PC-9 (cell line): ENCODE measurements at regions not wholly inside any gene's neighbourhood (a gene's known extent, or its start where the extent isn't known, plus 50 kb on each side); places are given as distances from the start of the nearest gene placed in this dataset.

ENCODE experiments used
- BruUV-seq: library from RNA; stranded (reverse); fragments of 400-500 nt; replicated peaks from 2 replicates; lab custom pipeline; 2021; lab: Mats Ljungman, UMichigan
- CTCF ChIA-PET: fragments of 300-600 bp; sonication (Branson Sonifier 250); formaldehyde crosslinking; loops from one replicate; lab custom pipeline; 2022; ENCODE audit warnings: antibody characterized with exemption; lab: Charles Lee
- POLR2A ChIA-PET: fragments of 300-600 bp; sonication (Branson Sonifier 250); formaldehyde crosslinking; loops from one replicate; lab custom pipeline; 2022; ENCODE audit warnings: antibody characterized with exemption; ENCODE audit not compliant: unreplicated experiment; lab: Charles Lee
- DNase-seq, 2 experiments: peaks; one replicate each; pipeline versions ENCODE4 v3.0.0 to v3.0.0-alpha.2; 2015 to 2022; ENCODE audit warnings: mixed read lengths in 1 of 2
- H2AFZ ChIP-seq: fragments of 200-600 bp; sonication (generic); 2 replicates; pipeline ENCODE4 v1.8.1; 2017; ENCODE audit warnings: antibody characterized with exemption
- H3F3A ChIP-seq: fragments of 200-600 bp; sonication (generic); 2 replicates; pipeline ENCODE4 v1.8.1; 2017; ENCODE audit warnings: antibody characterized with exemption, mild to moderate bottlenecking, low read depth; ENCODE audit not compliant: insufficient read depth
- H3K27ac ChIP-seq: fragments of 200-600 bp; sonication (generic); 2 replicates; pipeline ENCODE4 v1.6.1; 2016; ENCODE audit warnings: mixed run types
- H3K27me3 ChIP-seq: fragments of 200-600 bp; sonication (generic); 2 replicates; pipeline ENCODE4 v1.6.1; 2016; ENCODE audit warnings: low read depth, mixed run types; ENCODE audit not compliant: insufficient read depth
- H3K36me3 ChIP-seq: fragments of 200-600 bp; sonication (generic); 2 replicates; pipeline ENCODE4 v1.6.1; 2016; ENCODE audit warnings: low read depth, mixed run types
- H3K4me1 ChIP-seq: fragments of 200-600 bp; sonication (generic); replicated peaks from 2 replicates; pipeline ENCODE4 v1.6.1; 2016; ENCODE audit warnings: mixed run types; ENCODE audit not compliant: insufficient read depth
- H3K4me2 ChIP-seq: fragments of 200-600 bp; sonication (generic); 2 replicates; pipeline ENCODE4 v1.6.1; 2017; ENCODE audit warnings: mixed run types
- H3K4me3 ChIP-seq: fragments of 200-600 bp; sonication (generic); 2 replicates; pipeline ENCODE4 v1.6.1; 2016; ENCODE audit warnings: mixed run types
- H3K79me2 ChIP-seq: fragments of 200-600 bp; sonication (generic); 2 replicates; pipeline ENCODE4 v1.6.1; 2017; ENCODE audit warnings: low read depth, mixed run types
- H3K9me2 ChIP-seq: fragments of 200-600 bp; sonication (generic); 2 replicates; pipeline ENCODE4 v1.8.1; 2017; ENCODE audit warnings: mild to moderate bottlenecking; ENCODE audit not compliant: insufficient read depth
- H3K9me3 ChIP-seq: fragments of 200-600 bp; sonication (generic); 2 replicates; pipeline ENCODE4 v1.8.1; 2016; ENCODE audit warnings: low read depth; ENCODE audit not compliant: insufficient read depth
- H4K20me1 ChIP-seq: fragments of 200-600 bp; sonication (generic); 2 replicates; pipeline ENCODE4 v1.8.1; 2017; ENCODE audit not compliant: insufficient read depth
- CTCF ChIP-seq: fragments of 200-600 bp; sonication (generic); conservative IDR thresholded peaks from 2 replicates; pipeline ENCODE4 v1.6.1; 2017; ENCODE audit warnings: mixed run types, antibody characterized with exemption, mild to moderate bottlenecking, moderate library complexity
- EZH2 ChIP-seq: fragments of 200-600 bp; sonication (generic); IDR thresholded peaks from 2 replicates; pipeline ENCODE4 v1.8.0; 2017; ENCODE audit warnings: antibody characterized with exemption, low read depth
- intact Hi-C: fragments of 100-400 bp; cut with micrococcal nuclease; formaldehyde crosslinking; loops from one replicate; pipeline ENCODE4 v1.10.0; 2022; ENCODE audit not compliant: unreplicated experiment

GRCh38 chr5:148927307-148927946 lies 101.0 kb downstream of the ADRB2 start:
- CTCF ChIA-PET: no interaction called here
- TF ChIP-seq EZH2 (no peak), CTCF (no peak)

GRCh38 chr5:148928141-148928540 lies 101.7 kb downstream of the ADRB2 start:
- H3K9me2 ChIP-seq: no peaks in the 10 kb centered on the region
- no peaks in the 10 kb centered on the region for H3K27me3 ChIP-seq
- intact Hi-C loops: no loop called here
- H3K4me1 ChIP-seq: peaks cover 24% of the 10 kb centered on the region
- no TSS peak for BruUV-seq
- H3K79me2 ChIP-seq: no peaks in the 10 kb centered on the region
- no peak for TF ChIP-seq CTCF
- TF ChIP-seq EZH2: no peak
- H3K36me3 ChIP-seq: peaks cover 4% of the 10 kb centered on the region; the same call in 1 of the 2 replicates
- H2AFZ ChIP-seq: no peak overlapping the region
- no peak overlapping the region for H3K4me2 ChIP-seq
- ChIA-PET CTCF (no interaction called here), POLR2A (no interaction called here)
- no peak for DNase-seq
- H3K9me3 ChIP-seq: peaks cover 4% of the 10 kb centered on the region; the same call in 1 of the 2 replicates
- 0 out of 2 replicates have a peak, but pooled peaks cover 4% of the 10 kb centered on the region for H3F3A ChIP-seq
- no peaks in the 10 kb centered on the region for H4K20me1 ChIP-seq
- no peak overlapping the region for H3K4me3 ChIP-seq
- H3K27ac ChIP-seq: no peak overlapping the region

More at GRCh38 chr5:148927307-148927946, 101.0 kb downstream of the ADRB2 start:
- H3K27me3 ChIP-seq: no peaks in the 10 kb centered on the region
- no peak for DNase-seq
- H3K27ac ChIP-seq: no peak overlapping the region
- peaks cover 24% of the 10 kb centered on the region for H3K4me1 ChIP-seq
- no peak overlapping the region for H3K4me2 ChIP-seq
- peaks cover 6% of the 10 kb centered on the region; the same call in 1 of the 2 replicates for H3K9me3 ChIP-seq
- 0 out of 2 replicates have a peak, but pooled peaks cover 4% of the 10 kb centered on the region for H3F3A ChIP-seq
- peaks cover 4% of the 10 kb centered on the region; the same call in 1 of the 2 replicates for H3K36me3 ChIP-seq
- no TSS peak for BruUV-seq
- H3K9me2 ChIP-seq: no peaks in the 10 kb centered on the region
- no peak overlapping the region for H3K4me3 ChIP-seq
- H3K79me2 ChIP-seq: no peaks in the 10 kb centered on the region
- no peak overlapping the region for H2AFZ ChIP-seq
- intact Hi-C loops: no loop called here
- POLR2A ChIA-PET: interaction anchor here (0.6 kb wide), 1 partner anchor 345 kb away, joined by 3 read pairs; no protein-coding TSS in a partner anchor
- H4K20me1 ChIP-seq: no peaks in the 10 kb centered on the region

DNA sequence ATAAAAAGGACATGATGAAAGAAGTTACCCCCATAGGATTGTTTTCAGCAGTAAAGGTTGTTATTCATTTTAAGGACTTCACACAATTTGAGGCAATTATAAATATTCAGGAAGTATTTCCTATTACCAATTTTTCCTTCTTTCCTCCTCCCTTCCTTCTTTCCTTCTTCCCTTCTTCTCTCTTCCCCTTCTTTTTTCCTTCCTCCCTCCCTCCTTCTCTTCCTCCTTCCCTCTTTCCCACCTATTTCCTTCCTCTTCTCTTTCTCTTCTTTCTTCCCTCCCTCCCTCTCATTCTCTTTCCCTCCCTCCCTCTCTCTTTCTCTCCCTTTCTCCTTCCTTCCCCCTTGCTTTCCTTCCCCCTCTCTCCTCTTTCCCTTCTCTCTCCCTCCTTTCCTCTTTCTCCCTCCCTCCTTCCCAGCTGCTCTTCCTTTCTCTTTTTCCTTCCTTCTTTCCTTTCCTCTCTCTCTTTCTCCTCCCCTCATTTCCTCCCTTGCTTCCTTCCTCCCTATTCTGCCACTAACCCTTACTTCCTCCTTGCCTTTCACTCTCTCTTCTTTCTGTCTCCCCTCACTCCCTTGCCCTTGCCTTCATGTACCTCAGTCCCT lies 105.1 kb downstream of the ADRB2 start:
- no peaks in the 10 kb centered on the region for H3K9me2 ChIP-seq
- H3K4me2 ChIP-seq: no peak overlapping the region
- no peaks in the 10 kb centered on the region; the same call in 1 of the 2 replicates for H3K4me1 ChIP-seq
- no peak overlapping the region for H2AFZ ChIP-seq
- H3K9me3 ChIP-seq: no peaks in the 10 kb centered on the region
- H3K79me2 ChIP-seq: no peaks in the 10 kb centered on the region
- POLR2A ChIA-PET: no interaction called here
- DNase-seq: no peak
- no peaks in the 10 kb centered on the region for H3K36me3 ChIP-seq
- no peaks in the 10 kb centered on the region for H4K20me1 ChIP-seq
- no peaks in the 10 kb centered on the region for H3F3A ChIP-seq
- H3K27me3 ChIP-seq: no peaks in the 10 kb centered on the region
- no TSS peak for BruUV-seq
- intact Hi-C loops: no loop called here
- no peak for TF ChIP-seq CTCF
- TF ChIP-seq EZH2: no peak
- no peak overlapping the region for H3K27ac ChIP-seq
- no peak overlapping the region for H3K4me3 ChIP-seq
- CTCF ChIA-PET: no interaction called here
